Uterus (tissue), 3 donors: ENCODE measurements at regions not wholly inside any gene's neighbourhood (a gene's known extent, or its start where the extent isn't known, plus 50 kb on each side); places are given as distances from the start of the nearest gene placed in this dataset.

Source experiments
- DNase-seq, 2 donors: peaks; one replicate each; pipeline ENCODE4 v3.0.0-alpha.2; 2019 to 2020
- H3K27ac ChIP-seq, 2 donors: fragments of 200-600 bp; sonication (generic); 1 replicate in 1 of 2; 2 replicates in 1 of 2; pipeline ENCODE4 v1.5.1; 2016 to 2018
- H3K27me3 ChIP-seq, 2 donors: fragments of 200-600 bp; sonication (generic); one replicate each; pipeline ENCODE4 v1.5.1; 2018 to 2019; ENCODE audit warnings: control low read depth in 1 of 2
- H3K36me3 ChIP-seq, 2 donors: fragments of 200-600 bp; sonication (generic); one replicate each; pipeline ENCODE4 v1.5.1; 2019; ENCODE audit warnings: control low read depth in 1 of 2
- H3K4me1 ChIP-seq, 2 donors: fragments of 200-600 bp; sonication (generic); one replicate each; pipeline ENCODE4 v1.5.1; 2018 to 2019; ENCODE audit warnings: control low read depth in 1 of 2
- H3K4me3 ChIP-seq, 2 donors: fragments of 200-600 bp; sonication (generic); 1 replicate in 1 of 2; 2 replicates in 1 of 2; pipeline ENCODE4 v1.5.1; 2018 to 2019; ENCODE audit warnings: mild to moderate bottlenecking in 1 of 2
- H3K9me3 ChIP-seq, 2 donors: fragments of 200-600 bp; sonication (generic); one replicate each; pipeline ENCODE4 v1.5.1; 2019; ENCODE audit warnings: control low read depth in 1 of 2
- POLR2A ChIP-seq, 2 donors: fragments of 450-650 bp; IDR thresholded peaks; one replicate each; pipeline ENCODE4 v1.6.1; 2016; ENCODE audit warnings: antibody characterized with exemption in 2 of 2, mild to moderate bottlenecking in 1 of 2, moderate library complexity in 1 of 2
- intact Hi-C: fragments of 100-400 bp; cut with DNase I; formaldehyde crosslinking; loops from one replicate; pipeline ENCODE4 v1.15.1; 2023; ENCODE audit warnings: low total_unique reads
- TF ChIP-seq, protein P1 (sequence below), 4 experiments: fragments of 200-600 bp in 2 of 4; fragments of 450-650 bp in 2 of 4; sonication (generic) in 2 of 4; IDR thresholded peaks; one replicate each; pipeline ENCODE4 v1.5.1; 2016 to 2019; ENCODE audit warnings: antibody characterized with exemption in 4 of 4, mild to moderate bottlenecking in 2 of 4, moderate library complexity in 1 of 4
- donor health status: DM: yes; HTN: yes; CAD: no.

- TF ChIP-seq, protein P1, sequence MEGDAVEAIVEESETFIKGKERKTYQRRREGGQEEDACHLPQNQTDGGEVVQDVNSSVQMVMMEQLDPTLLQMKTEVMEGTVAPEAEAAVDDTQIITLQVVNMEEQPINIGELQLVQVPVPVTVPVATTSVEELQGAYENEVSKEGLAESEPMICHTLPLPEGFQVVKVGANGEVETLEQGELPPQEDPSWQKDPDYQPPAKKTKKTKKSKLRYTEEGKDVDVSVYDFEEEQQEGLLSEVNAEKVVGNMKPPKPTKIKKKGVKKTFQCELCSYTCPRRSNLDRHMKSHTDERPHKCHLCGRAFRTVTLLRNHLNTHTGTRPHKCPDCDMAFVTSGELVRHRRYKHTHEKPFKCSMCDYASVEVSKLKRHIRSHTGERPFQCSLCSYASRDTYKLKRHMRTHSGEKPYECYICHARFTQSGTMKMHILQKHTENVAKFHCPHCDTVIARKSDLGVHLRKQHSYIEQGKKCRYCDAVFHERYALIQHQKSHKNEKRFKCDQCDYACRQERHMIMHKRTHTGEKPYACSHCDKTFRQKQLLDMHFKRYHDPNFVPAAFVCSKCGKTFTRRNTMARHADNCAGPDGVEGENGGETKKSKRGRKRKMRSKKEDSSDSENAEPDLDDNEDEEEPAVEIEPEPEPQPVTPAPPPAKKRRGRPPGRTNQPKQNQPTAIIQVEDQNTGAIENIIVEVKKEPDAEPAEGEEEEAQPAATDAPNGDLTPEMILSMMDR (IDR thresholded peaks at IDR 0.05), result no peak
- no peak for TF ChIP-seq POLR2A (IDR thresholded peaks at IDR 0.05)
- Histone ChIP-seq H3K27me3 (no peaks in the 10 kb centered on the region), H3K9me3 (no peaks in the 10 kb centered on the region), H3K27ac (no peak overlapping the region), H3K36me3 (no peaks in the 10 kb centered on the region), H3K4me1 (no peaks in the 10 kb centered on the region), H3K4me3 (no peak overlapping the region)
- no peak for DNase-seq
- intact Hi-C loops, result no loop called here
These were observed 73.5 kb upstream of the CADM1 start for GRCh38 chr11:115577701-115578100.

GRCh38 chr11:115576606-115577380 lies 72.6 kb upstream of the CADM1 start:
- no peaks in the 10 kb centered on the region for H3K27me3 ChIP-seq
- no peak overlapping the region for H3K4me3 ChIP-seq
- TF ChIP-seq, protein P1 (IDR thresholded peaks at IDR 0.05), result no peak
- TF ChIP-seq POLR2A (IDR thresholded peaks at IDR 0.05), result no peak
- H3K9me3 ChIP-seq, result no peaks in the 10 kb centered on the region
- no peak overlapping the region for H3K27ac ChIP-seq
- no peak for DNase-seq
- H3K4me1 ChIP-seq, result no peaks in the 10 kb centered on the region
- intact Hi-C loops, result no loop called here
- no peaks in the 10 kb centered on the region for H3K36me3 ChIP-seq

GRCh38 chr11:115572551-115572950 lies 68.3 kb upstream of the CADM1 start:
- Histone ChIP-seq H3K36me3 (no peaks in the 10 kb centered on the region), H3K27ac (no peak overlapping the region), H3K9me3 (no peaks in the 10 kb centered on the region), H3K4me1 (no peaks in the 10 kb centered on the region), H3K27me3 (no peaks in the 10 kb centered on the region), H3K4me3 (no peak overlapping the region)
- TF ChIP-seq, protein P1 (IDR thresholded peaks at IDR 0.05), result no peak
- no peak for TF ChIP-seq POLR2A (IDR thresholded peaks at IDR 0.05)
- intact Hi-C loops, result no loop called here
- DNase-seq, result no peak

DNA sequence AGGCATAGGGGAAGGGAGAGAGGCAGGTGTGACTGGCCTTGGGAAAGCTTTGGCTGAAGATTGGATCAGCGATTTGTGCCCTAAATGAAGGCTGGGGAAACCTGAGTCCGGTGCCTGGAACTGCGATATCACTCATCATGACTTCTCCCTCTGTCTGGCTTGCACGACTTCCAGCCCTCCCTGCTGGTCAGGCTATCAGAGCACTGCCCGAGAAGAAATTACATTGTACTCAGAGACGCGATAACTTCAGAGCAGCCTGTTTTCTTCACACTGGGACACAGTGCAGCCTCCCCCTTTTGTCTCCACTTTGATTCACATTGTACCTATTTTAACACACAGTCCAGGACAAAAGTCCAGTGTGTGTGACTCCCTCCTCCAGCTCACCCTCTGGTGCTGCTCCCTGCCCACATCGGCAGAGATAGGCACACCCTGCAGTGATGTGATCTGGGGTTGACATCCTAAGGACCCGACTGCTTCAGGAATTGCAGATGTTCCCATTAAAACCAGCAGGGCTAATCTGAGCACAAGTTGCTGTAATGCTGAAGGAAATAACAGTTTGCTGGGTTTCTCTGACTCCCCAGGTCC lies 62.1 kb upstream of the CADM1 start:
- H3K4me1 ChIP-seq, result no peaks in the 10 kb centered on the region
- no peak overlapping the region for H3K27ac ChIP-seq
- H3K27me3 ChIP-seq, result no peaks in the 10 kb centered on the region
- TF ChIP-seq POLR2A (IDR thresholded peaks at IDR 0.05), result no peak
- TF ChIP-seq, protein P1 (IDR thresholded peaks at IDR 0.05), result no peak
- no peaks in the 10 kb centered on the region for H3K9me3 ChIP-seq
- no peak overlapping the region for H3K4me3 ChIP-seq
- no peak for DNase-seq
- no peaks in the 10 kb centered on the region for H3K36me3 ChIP-seq
- intact Hi-C loops, result no loop called here

DNA sequence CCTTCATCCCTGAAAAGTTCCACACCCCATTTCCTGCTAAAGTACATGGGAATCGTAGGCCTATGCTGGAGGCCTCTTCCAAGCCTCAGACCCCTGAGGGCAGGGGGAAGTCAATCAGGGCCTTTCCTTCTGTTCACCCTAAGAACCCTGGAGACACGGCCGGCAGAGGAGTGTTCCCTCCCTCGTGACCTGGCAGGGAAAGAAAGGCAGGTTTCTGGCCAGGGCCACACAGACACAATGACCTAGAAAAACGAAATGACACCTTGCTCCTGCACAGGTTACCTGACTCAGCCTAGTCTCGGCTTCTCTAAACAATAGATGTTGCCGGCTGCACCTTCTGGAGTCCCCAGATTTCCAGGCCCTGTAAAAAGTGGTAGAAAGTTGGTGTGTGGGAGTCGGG lies 60.6 kb upstream of the CADM1 start:
- intact Hi-C loops, result no loop called here
- no peak for DNase-seq
- Histone ChIP-seq H3K36me3 (no peaks in the 10 kb centered on the region), H3K4me3 (no peak overlapping the region), H3K27ac (no peak overlapping the region), H3K27me3 (no peaks in the 10 kb centered on the region), H3K9me3 (no peaks in the 10 kb centered on the region), H3K4me1 (no peaks in the 10 kb centered on the region)
- TF ChIP-seq, protein P1 (IDR thresholded peaks at IDR 0.05), result no peak
- no peak for TF ChIP-seq POLR2A (IDR thresholded peaks at IDR 0.05)
